Caco-2 (cell line): ENCODE measurements at regions not wholly inside any gene's neighbourhood (a gene's known extent, or its start where the extent isn't known, plus 50 kb on each side); places are given as distances from the start of the nearest gene placed in this dataset.

Experiments used
- BruUV-seq: library from RNA; stranded (reverse); fragments of 400-500 nt; replicated peaks from 2 replicates; lab custom pipeline; 2021; lab: Mats Ljungman, UMichigan
- CTCF ChIA-PET: fragments of 300-600 bp; sonication (Branson Sonifier 250); formaldehyde crosslinking; loops from one replicate; lab custom pipeline; 2022; ENCODE audit warnings: antibody characterized with exemption; lab: Charles Lee
- POLR2A ChIA-PET: fragments of 300-600 bp; sonication (Branson Sonifier 250); formaldehyde crosslinking; loops from one replicate; lab custom pipeline; 2022; ENCODE audit warnings: antibody characterized with exemption; lab: Charles Lee
- DNase-seq, 2 experiments: peaks; one replicate each; pipeline versions ENCODE4 v3.0.0 to v3.0.0-alpha.2; 2020 to 2022
- H3K27me3 ChIP-seq: replicated peaks from 2 replicates; pipeline ENCODE4 v1.6.0; 2011; ENCODE audit warnings: low read length; ENCODE audit not compliant: control insufficient read depth, insufficient read depth
- H3K36me3 ChIP-seq: 2 replicates; pipeline ENCODE4 v1.5.1; 2011; ENCODE audit warnings: low read length; ENCODE audit not compliant: control insufficient read depth, insufficient read depth
- H3K4me1 ChIP-seq: fragments of 250-450 bp; sonication (Bioruptor Pico); 2 replicates; pipeline ENCODE4 v1.5.1; 2020; ENCODE audit warnings: mild to moderate bottlenecking
- H3K4me3 ChIP-seq: 2 replicates; pipeline ENCODE4 v1.5.1; 2011; ENCODE audit warnings: low read depth, mild to moderate bottlenecking, control low read depth, low read length
- H3K9me3 ChIP-seq: fragments of 250-450 bp; sonication (Bioruptor Pico); 2 replicates; pipeline ENCODE4 v1.5.1; 2020; ENCODE audit warnings: mild to moderate bottlenecking, moderate library complexity
- H3K27ac Mint-ChIP-seq: one replicate; pipeline ENCODE4 v1.8.0; 2022; ENCODE audit warnings: mixed read lengths; ENCODE audit not compliant: unreplicated experiment
- H3K27me3 Mint-ChIP-seq: one replicate; pipeline ENCODE4 v1.8.0; 2022; ENCODE audit warnings: mixed read lengths; ENCODE audit not compliant: insufficient read depth, unreplicated experiment
- H3K36me3 Mint-ChIP-seq: one replicate; pipeline ENCODE4 v1.8.0; 2022; ENCODE audit warnings: mild to moderate bottlenecking, mixed read lengths; ENCODE audit not compliant: insufficient read depth, unreplicated experiment
- H3K4me1 Mint-ChIP-seq: one replicate; pipeline ENCODE4 v1.8.0; 2022; ENCODE audit warnings: low read depth, mixed read lengths; ENCODE audit not compliant: unreplicated experiment
- H3K4me3 Mint-ChIP-seq: one replicate; pipeline ENCODE4 v1.8.0; 2022; ENCODE audit warnings: mild to moderate bottlenecking, moderate library complexity, mixed read lengths; ENCODE audit not compliant: unreplicated experiment
- H3K9me3 Mint-ChIP-seq: one replicate; pipeline ENCODE4 v1.8.0; 2022; ENCODE audit warnings: mixed read lengths; ENCODE audit not compliant: unreplicated experiment
- intact Hi-C: fragments of 100-400 bp; cut with micrococcal nuclease; formaldehyde crosslinking; loops from one replicate; pipeline ENCODE4 v1.10.0; 2022; ENCODE audit not compliant: unreplicated experiment
- TF ChIP-seq, protein P1 (sequence below), 2 experiments: fragments of 200-600 bp in 1 of 2; IDR thresholded peaks; 1 replicate in 1 of 2; 2 replicates in 1 of 2; pipeline versions ENCODE4 v1.5.1 to v1.8.0; 2011 to 2022; ENCODE audit warnings: antibody characterized with exemption in 1 of 2, control low read depth in 1 of 2, inconsistent platforms in 1 of 2, low read depth in 1 of 2, low read length in 1 of 2, mild to moderate bottlenecking in 1 of 2, moderate library complexity in 1 of 2; ENCODE audit not compliant: insufficient read depth in 1 of 2, severe bottlenecking in 1 of 2, unreplicated experiment in 1 of 2

DNA sequence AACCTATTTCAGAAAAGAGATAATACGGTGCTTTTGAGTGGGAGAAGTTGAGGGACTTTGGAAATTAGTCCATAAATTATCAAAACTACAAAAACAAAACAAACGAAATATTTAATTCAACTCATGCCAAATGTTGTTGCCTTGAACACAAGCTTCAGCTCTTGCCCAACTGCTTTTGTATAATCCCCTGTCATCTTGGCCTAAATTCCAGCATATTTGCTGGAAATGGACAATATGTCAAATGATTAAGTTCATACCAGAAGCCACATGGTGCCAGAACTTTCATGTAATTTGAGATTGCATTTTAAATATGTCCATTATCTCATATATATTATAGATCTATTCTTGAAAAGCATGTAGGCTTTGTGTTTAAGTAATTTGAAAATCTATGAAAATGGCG, 373.7 kb upstream of the SLITRK6 start:
- H3K27me3 Mint-ChIP-seq = no peaks in the 10 kb centered on the region
- no peaks in the 10 kb centered on the region for H3K4me1 ChIP-seq
- ChIA-PET POLR2A (no interaction called here), CTCF (no interaction called here)
- no peak overlapping the region for H3K4me3 Mint-ChIP-seq
- TF ChIP-seq, protein P1, sequence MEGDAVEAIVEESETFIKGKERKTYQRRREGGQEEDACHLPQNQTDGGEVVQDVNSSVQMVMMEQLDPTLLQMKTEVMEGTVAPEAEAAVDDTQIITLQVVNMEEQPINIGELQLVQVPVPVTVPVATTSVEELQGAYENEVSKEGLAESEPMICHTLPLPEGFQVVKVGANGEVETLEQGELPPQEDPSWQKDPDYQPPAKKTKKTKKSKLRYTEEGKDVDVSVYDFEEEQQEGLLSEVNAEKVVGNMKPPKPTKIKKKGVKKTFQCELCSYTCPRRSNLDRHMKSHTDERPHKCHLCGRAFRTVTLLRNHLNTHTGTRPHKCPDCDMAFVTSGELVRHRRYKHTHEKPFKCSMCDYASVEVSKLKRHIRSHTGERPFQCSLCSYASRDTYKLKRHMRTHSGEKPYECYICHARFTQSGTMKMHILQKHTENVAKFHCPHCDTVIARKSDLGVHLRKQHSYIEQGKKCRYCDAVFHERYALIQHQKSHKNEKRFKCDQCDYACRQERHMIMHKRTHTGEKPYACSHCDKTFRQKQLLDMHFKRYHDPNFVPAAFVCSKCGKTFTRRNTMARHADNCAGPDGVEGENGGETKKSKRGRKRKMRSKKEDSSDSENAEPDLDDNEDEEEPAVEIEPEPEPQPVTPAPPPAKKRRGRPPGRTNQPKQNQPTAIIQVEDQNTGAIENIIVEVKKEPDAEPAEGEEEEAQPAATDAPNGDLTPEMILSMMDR (IDR thresholded peaks at IDR 0.05; ENCODE audit: insufficient read depth in 1 of 2, low read depth in 1 of 2, low read length in 1 of 2, severe bottlenecking in 1 of 2, unreplicated experiment in 1 of 2) = no peak
- no peaks in the 10 kb centered on the region for H3K9me3 Mint-ChIP-seq
- H3K4me3 ChIP-seq = no peak overlapping the region
- H3K9me3 ChIP-seq = no peaks in the 10 kb centered on the region
- no peaks in the 10 kb centered on the region for H3K4me1 Mint-ChIP-seq
- no peak overlapping the region for H3K27ac Mint-ChIP-seq
- no peak for DNase-seq
- no TSS peak for BruUV-seq
- no peaks in the 10 kb centered on the region for H3K36me3 ChIP-seq
- no peaks in the 10 kb centered on the region for H3K27me3 ChIP-seq
- intact Hi-C loops = no loop called here
- no peaks in the 10 kb centered on the region for H3K36me3 Mint-ChIP-seq

DNA sequence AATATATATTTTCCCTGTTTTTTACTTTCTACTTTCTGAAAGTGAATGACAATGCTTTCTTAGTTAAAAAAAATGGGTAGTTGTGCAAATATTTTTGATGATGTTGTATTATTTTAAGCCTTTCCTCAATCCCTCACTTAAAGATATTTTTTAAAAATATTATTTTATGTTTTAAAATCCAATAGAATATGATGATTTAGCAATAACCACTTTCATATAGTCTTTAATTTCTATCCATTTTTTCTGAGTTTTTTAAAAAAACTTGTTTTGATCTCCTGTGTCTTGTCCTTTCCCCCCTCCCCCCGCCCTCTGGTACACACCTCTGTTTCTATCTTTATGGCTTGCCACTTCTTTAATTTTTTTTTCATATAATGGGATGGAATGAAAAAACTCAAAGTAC, 362.0 kb upstream of the SLITRK6 start:
- Mint-ChIP-seq H3K27ac (no peak overlapping the region), H3K4me1 (no peaks in the 10 kb centered on the region), H3K4me3 (no peak overlapping the region), H3K27me3 (no peaks in the 10 kb centered on the region), H3K36me3 (no peaks in the 10 kb centered on the region), H3K9me3 (no peaks in the 10 kb centered on the region)
- CTCF ChIA-PET = no interaction called here
- no TSS peak for BruUV-seq
- POLR2A ChIA-PET = no interaction called here
- Histone ChIP-seq H3K36me3 (no peaks in the 10 kb centered on the region), H3K4me1 (no peaks in the 10 kb centered on the region), H3K27me3 (no peaks in the 10 kb centered on the region), H3K9me3 (no peaks in the 10 kb centered on the region), H3K4me3 (no peak overlapping the region)
- intact Hi-C loops = no loop called here
- no peak for DNase-seq
- TF ChIP-seq, protein P1 (IDR thresholded peaks at IDR 0.05; ENCODE audit: insufficient read depth in 1 of 2, low read depth in 1 of 2, low read length in 1 of 2, severe bottlenecking in 1 of 2, unreplicated experiment in 1 of 2) = no peak

DNA sequence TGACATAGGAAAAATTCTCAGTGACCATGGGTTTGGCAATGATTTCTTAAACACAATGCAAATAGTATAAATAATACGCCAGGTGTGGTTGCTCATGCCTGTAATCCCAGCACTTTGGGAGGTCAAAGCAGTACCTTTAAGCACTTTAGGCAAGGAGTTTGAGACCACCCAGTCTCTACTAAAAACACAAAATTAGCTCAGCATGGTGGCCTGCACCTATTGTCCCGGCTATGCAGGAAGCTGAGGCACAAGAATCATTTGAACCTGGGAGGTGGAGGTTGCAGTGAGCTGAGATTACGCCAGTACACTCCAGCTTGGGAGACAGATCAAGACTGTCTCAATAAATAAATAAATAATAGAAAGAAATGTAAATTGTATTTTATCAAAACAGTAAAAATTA, 356.5 kb upstream of the SLITRK6 start:
- Mint-ChIP-seq H3K4me1 (no peaks in the 10 kb centered on the region), H3K9me3 (no peaks in the 10 kb centered on the region), H3K27ac (no peak overlapping the region), H3K4me3 (no peak overlapping the region), H3K36me3 (no peaks in the 10 kb centered on the region), H3K27me3 (no peaks in the 10 kb centered on the region)
- Histone ChIP-seq H3K36me3 (no peaks in the 10 kb centered on the region), H3K9me3 (no peaks in the 10 kb centered on the region), H3K4me1 (no peaks in the 10 kb centered on the region), H3K27me3 (no peaks in the 10 kb centered on the region), H3K4me3 (no peak overlapping the region)
- intact Hi-C loops = no loop called here
- no TSS peak for BruUV-seq
- POLR2A ChIA-PET = no interaction called here
- no peak for DNase-seq
- TF ChIP-seq, protein P1 (IDR thresholded peaks at IDR 0.05; ENCODE audit: insufficient read depth in 1 of 2, low read depth in 1 of 2, low read length in 1 of 2, severe bottlenecking in 1 of 2, unreplicated experiment in 1 of 2) = no peak
- CTCF ChIA-PET = no interaction called here
